ENCODE measurements at regions not wholly inside any gene's neighbourhood (a gene's known extent, or its start where the extent isn't known, plus 50 kb on each side); places are given as distances from the start of the nearest gene placed in this dataset.

DNA sequence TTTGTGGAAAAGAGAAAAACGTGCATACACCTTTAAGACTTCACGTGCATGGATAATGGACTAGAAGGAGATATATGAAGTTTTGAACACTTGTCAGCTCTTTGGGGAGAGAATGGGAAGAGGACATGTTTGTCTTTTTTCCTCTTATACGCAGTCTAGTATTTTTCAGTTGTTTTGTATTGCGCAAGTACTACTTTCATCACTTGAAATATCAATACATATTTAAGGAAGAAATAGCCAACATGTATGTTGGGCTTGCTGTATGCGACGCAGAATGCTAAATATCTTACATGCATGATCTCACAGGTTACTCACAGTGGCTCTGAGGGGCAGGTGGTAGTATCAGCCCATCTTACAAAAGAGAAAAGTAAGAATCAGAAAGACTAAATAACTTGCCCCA lies 176.5 kb upstream of the RUNX1 start:
- Mint-ChIP-seq H3K4me3 (no peak overlapping the region), H3K4me1 (peaks cover 49% of the 10 kb centered on the region), H3K27me3 (no peaks in the 10 kb centered on the region), H3K36me3 (ENCODE audit: low read depth) (no peaks in the 10 kb centered on the region), H3K27ac (peak overlapping the region; percentile 87), H3K9me3 (no peaks in the 10 kb centered on the region)
- ChIA-PET CTCF (interaction anchor here (1.3 kb wide), 1 partner anchor 174 kb away, joined by 3 read pairs; no protein-coding TSS in a partner anchor), POLR2A (no interaction called here)
- TF ChIP-seq, protein P1, sequence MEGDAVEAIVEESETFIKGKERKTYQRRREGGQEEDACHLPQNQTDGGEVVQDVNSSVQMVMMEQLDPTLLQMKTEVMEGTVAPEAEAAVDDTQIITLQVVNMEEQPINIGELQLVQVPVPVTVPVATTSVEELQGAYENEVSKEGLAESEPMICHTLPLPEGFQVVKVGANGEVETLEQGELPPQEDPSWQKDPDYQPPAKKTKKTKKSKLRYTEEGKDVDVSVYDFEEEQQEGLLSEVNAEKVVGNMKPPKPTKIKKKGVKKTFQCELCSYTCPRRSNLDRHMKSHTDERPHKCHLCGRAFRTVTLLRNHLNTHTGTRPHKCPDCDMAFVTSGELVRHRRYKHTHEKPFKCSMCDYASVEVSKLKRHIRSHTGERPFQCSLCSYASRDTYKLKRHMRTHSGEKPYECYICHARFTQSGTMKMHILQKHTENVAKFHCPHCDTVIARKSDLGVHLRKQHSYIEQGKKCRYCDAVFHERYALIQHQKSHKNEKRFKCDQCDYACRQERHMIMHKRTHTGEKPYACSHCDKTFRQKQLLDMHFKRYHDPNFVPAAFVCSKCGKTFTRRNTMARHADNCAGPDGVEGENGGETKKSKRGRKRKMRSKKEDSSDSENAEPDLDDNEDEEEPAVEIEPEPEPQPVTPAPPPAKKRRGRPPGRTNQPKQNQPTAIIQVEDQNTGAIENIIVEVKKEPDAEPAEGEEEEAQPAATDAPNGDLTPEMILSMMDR (IDR thresholded peaks at IDR 0.05): no peak
- ATAC-seq (ENCODE audit: low read depth) (no peak), DNase-seq (no peak)
- intact Hi-C loops (cut with micrococcal nuclease): loop anchor here (5.0 kb wide), 3 partner anchors 123 to 238 kb away; no protein-coding TSS in a partner anchor

DNA sequence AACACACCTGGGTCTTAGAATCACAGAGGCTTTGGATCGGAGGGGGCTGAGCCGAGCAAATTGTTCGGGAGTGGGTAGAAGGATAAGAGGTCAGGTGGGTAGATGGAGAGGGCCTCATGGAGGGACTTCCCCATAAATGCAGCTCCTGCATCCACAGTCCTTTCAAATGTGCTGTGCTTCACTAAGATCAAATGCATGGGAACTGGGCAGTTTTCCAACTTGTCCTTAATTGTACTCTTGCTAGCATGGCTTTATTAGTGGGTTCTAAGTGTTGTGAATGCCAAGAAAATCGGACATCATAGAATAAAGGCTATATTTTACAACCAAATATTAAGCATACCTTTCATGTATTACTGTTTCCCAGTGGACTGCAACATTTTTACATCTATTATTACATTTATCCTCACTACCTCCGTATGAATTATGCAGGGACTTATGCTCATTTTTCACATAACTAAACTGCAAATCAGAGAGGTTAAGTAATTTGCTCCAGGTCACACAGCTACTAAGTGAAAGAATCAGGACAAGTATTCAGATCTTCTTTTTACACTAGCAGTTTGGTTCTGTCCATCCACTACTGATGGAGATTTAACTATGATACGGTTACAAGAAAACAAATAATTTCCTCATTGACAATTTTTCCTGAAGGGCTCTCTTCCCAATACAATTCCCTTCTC lies 174.5 kb upstream of the RUNX1 start:
- POLR2A ChIA-PET: interaction anchor here (0.7 to 2.9 kb wide), 4 partner anchors 18 to 335 kb away, joined by 3 to 10 read pairs (median 5); no protein-coding TSS in a partner anchor
- Mint-ChIP-seq H3K4me3 (no peak overlapping the region), H3K36me3 (ENCODE audit: low read depth) (no peaks in the 10 kb centered on the region), H3K4me1 (peaks cover 46% of the 10 kb centered on the region), H3K27ac (no peak overlapping the region), H3K9me3 (no peaks in the 10 kb centered on the region), H3K27me3 (no peaks in the 10 kb centered on the region)
- DNase-seq (no peak), ATAC-seq (ENCODE audit: low read depth) (no peak)
- CTCF ChIA-PET: no interaction called here
- intact Hi-C loops (cut with micrococcal nuclease): loop anchor here (2.0 kb wide), 1 partner anchor 17 kb away; no protein-coding TSS in a partner anchor
- TF ChIP-seq, protein P1 (IDR thresholded peaks at IDR 0.05): no peak

DNA sequence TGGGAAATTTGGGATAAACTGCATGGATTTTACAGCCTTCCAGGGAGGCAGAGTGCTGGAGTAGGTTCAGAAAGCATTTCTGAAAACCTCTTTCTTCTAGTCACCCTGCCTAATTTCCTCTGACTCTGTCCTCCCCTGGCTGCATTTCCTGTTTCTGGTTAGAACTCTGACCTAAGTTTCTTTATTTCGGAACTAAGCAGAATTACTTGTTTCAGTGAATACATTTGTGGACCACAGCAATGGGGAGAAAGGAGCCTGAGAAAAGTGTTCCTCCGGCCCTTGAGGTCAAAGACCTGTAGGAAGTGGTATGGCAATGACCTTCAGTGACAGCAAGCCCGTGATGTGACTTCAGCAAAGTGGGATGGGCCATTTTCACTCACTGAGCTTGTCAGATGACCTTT lies 173.4 kb upstream of the RUNX1 start:
- TF ChIP-seq, protein P1 (IDR thresholded peaks at IDR 0.05): no peak
- intact Hi-C loops (cut with micrococcal nuclease): loop anchor here (2.0 kb wide), 1 partner anchor 16 kb away; no protein-coding TSS in a partner anchor
- CTCF ChIA-PET: no interaction called here
- DNase-seq (no peak), ATAC-seq (ENCODE audit: low read depth) (peak; percentile 15)
- peak overlapping the region; percentile 67 for H3K27ac Mint-ChIP-seq
- H3K36me3 Mint-ChIP-seq (ENCODE audit: low read depth): no peaks in the 10 kb centered on the region
- no peaks in the 10 kb centered on the region for H3K9me3 Mint-ChIP-seq
- H3K27me3 Mint-ChIP-seq: no peaks in the 10 kb centered on the region
- H3K4me3 Mint-ChIP-seq: peak overlapping the region; percentile 7
- peaks cover 39% of the 10 kb centered on the region for H3K4me1 Mint-ChIP-seq
- POLR2A ChIA-PET: interaction anchor here (0.7 to 2.9 kb wide), 5 partner anchors 17 to 334 kb away, joined by 3 to 10 read pairs (median 3); no protein-coding TSS in a partner anchor

DNA sequence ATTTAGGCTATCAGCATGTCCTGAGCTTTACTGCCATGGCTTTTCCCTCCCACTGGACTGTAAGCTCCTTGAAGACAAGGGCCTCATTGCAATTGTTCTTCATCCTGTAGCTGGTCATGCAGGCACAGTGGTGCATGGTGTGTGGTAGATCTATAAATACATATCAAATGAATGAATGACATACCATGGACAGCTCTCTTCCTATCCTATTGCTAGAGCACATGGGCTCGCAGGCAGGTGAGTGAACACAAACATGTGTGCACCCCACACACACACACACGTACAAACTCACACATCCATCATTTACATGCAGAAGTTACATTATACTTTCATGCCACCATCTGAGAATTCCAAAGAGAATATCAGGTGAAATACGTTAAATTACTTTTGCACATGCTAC lies 172.9 kb upstream of the RUNX1 start:
- ATAC-seq (ENCODE audit: low read depth): no peak
- POLR2A ChIA-PET: interaction anchor here (2.9 kb wide), 1 partner anchor 333 kb away, joined by 10 read pairs; no protein-coding TSS in a partner anchor
- no peak overlapping the region for H3K4me3 Mint-ChIP-seq
- no peaks in the 10 kb centered on the region for H3K36me3 Mint-ChIP-seq (ENCODE audit: low read depth)
- intact Hi-C loops (cut with micrococcal nuclease): loop anchor here (2.0 kb wide), 1 partner anchor 15 kb away; no protein-coding TSS in a partner anchor
- CTCF ChIA-PET: no interaction called here
- peak overlapping the region; percentile 67 for H3K27ac Mint-ChIP-seq
- no peak for DNase-seq
- TF ChIP-seq, protein P1 (IDR thresholded peaks at IDR 0.05): no peak
- peaks cover 34% of the 10 kb centered on the region for H3K4me1 Mint-ChIP-seq
- H3K27me3 Mint-ChIP-seq: no peaks in the 10 kb centered on the region
- no peaks in the 10 kb centered on the region for H3K9me3 Mint-ChIP-seq

DNA sequence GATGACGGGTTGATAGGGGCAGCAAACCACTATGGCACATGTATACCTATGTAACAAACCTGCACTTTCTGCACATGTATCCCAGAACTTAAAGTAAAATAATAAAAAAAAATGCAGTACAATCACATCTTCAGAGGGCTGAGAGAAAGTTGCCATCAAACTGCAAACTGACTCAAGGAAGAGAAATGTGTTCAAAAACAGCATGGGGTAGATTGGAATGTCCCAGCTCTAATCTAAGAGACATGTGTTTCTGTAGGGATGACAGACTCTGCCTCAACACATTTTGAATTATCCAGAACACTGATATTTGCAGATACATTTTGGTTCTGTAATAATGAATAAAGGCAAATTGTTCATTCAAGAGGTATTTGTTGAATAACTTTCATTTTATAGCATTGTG lies 171.2 kb upstream of the RUNX1 start:
- Mint-ChIP-seq H3K27me3 (no peaks in the 10 kb centered on the region), H3K27ac (no peak overlapping the region), H3K36me3 (ENCODE audit: low read depth) (no peaks in the 10 kb centered on the region), H3K4me1 (peaks cover 22% of the 10 kb centered on the region), H3K4me3 (no peak overlapping the region), H3K9me3 (no peaks in the 10 kb centered on the region)
- POLR2A ChIA-PET: no interaction called here
- ATAC-seq (ENCODE audit: low read depth) (no peak), DNase-seq (no peak)
- TF ChIP-seq, protein P1 (IDR thresholded peaks at IDR 0.05): no peak
- CTCF ChIA-PET: no interaction called here
- intact Hi-C loops (cut with micrococcal nuclease): no loop called here

Measured in activated B cell treated with CpG ODN at 0.5 μM for 24 hours (primary cell).